HUES48 (cell line): ENCODE measurements at regions not wholly inside any gene's neighbourhood (a gene's known extent, or its start where the extent isn't known, plus 50 kb on each side); places are given as distances from the start of the nearest gene placed in this dataset.
"Not testable (repeated sequence)": the region's sequence is repeated elsewhere in the genome, so short reads cannot be mapped to it uniquely, and the experiment has no call there.

Source experiments
- H3K27ac ChIP-seq: one replicate; pipeline ENCODE4 v1.7.0; 2013; ENCODE audit warnings: low read depth, low read length, inconsistent platforms
- H3K27me3 ChIP-seq: 2 replicates; pipeline ENCODE4 v1.6.1; 2013; ENCODE audit warnings: mild to moderate bottlenecking, low read length; ENCODE audit not compliant: control insufficient read depth, insufficient read depth
- H3K36me3 ChIP-seq: 2 replicates; pipeline ENCODE4 v1.6.1; 2013; ENCODE audit warnings: low read length; ENCODE audit not compliant: control insufficient read depth, insufficient read depth
- H3K4me1 ChIP-seq: 2 replicates; pipeline ENCODE4 v1.6.1; 2013; ENCODE audit warnings: mild to moderate bottlenecking, low read length; ENCODE audit not compliant: control insufficient read depth, insufficient read depth
- H3K4me3 ChIP-seq: 2 replicates; pipeline ENCODE4 v1.5.1; 2013; ENCODE audit warnings: mild to moderate bottlenecking, low read depth, low read length
- H3K9ac ChIP-seq: 2 replicates; pipeline ENCODE4 v1.6.1; 2013; ENCODE audit warnings: mild to moderate bottlenecking, low read depth, low read length, moderate library complexity
- H3K9me3 ChIP-seq: 2 replicates; pipeline ENCODE4 v1.6.1; 2013; ENCODE audit warnings: low read length; ENCODE audit not compliant: control insufficient read depth, insufficient read depth

GRCh38 chr6:140217283-140217682, 842.8 kb upstream of the CITED2 start:
- Histone ChIP-seq H3K36me3 (no peaks in the 10 kb centered on the region), H3K4me1 (no peaks in the 10 kb centered on the region), H3K4me3 (no peak overlapping the region), H3K9me3 (peaks cover 11% of the 10 kb centered on the region), H3K9ac (no peak overlapping the region), H3K27me3 (no peaks in the 10 kb centered on the region), H3K27ac (no peak overlapping the region)

- H3K4me3 ChIP-seq: no peak overlapping the region
- H3K27ac ChIP-seq: no peak overlapping the region
- no peaks in the 10 kb centered on the region for H3K36me3 ChIP-seq
These were observed 835.3 kb upstream of the CITED2 start for GRCh38 chr6:140209775-140210174.

GRCh38 chr6:140208286-140208685, 833.8 kb upstream of the CITED2 start:
- no peak overlapping the region for H3K9ac ChIP-seq
- no peak overlapping the region for H3K27ac ChIP-seq
- H3K27me3 ChIP-seq: no peaks in the 10 kb centered on the region
- H3K9me3 ChIP-seq: 0 out of 2 replicates have a peak, but pooled peaks cover 3% of the 10 kb centered on the region
- no peaks in the 10 kb centered on the region for H3K36me3 ChIP-seq
- peaks cover 4% of the 10 kb centered on the region; the same call in 1 of the 2 replicates for H3K4me1 ChIP-seq
- no peak overlapping the region for H3K4me3 ChIP-seq

More at GRCh38 chr6:140209775-140210174, 835.3 kb upstream of the CITED2 start:
- H3K9ac ChIP-seq: no peak overlapping the region
- 0 out of 2 replicates have a peak, but pooled peaks cover 3% of the 10 kb centered on the region for H3K9me3 ChIP-seq
- H3K27me3 ChIP-seq: no peaks in the 10 kb centered on the region
- peaks cover 4% of the 10 kb centered on the region; the same call in 1 of the 2 replicates for H3K4me1 ChIP-seq

GRCh38 chr6:140205795-140206593, 831.5 kb upstream of the CITED2 start:
- H3K9ac ChIP-seq: no peak overlapping the region
- H3K27ac ChIP-seq: no peak overlapping the region
- H3K4me1 ChIP-seq: no peaks in the 10 kb centered on the region
- H3K9me3 ChIP-seq: 0 out of 2 replicates have a peak, but pooled peaks cover 3% of the 10 kb centered on the region
- no peak overlapping the region for H3K4me3 ChIP-seq
- no peaks in the 10 kb centered on the region for H3K36me3 ChIP-seq
- H3K27me3 ChIP-seq: no peaks in the 10 kb centered on the region

GRCh38 chr6:140204154-140204553, 829.7 kb upstream of the CITED2 start:
- Histone ChIP-seq H3K36me3 (no peaks in the 10 kb centered on the region), H3K9ac (no peak overlapping the region), H3K9me3 (0 out of 2 replicates have a peak, but pooled peaks cover 3% of the 10 kb centered on the region), H3K4me3 (no peak overlapping the region), H3K4me1 (no peaks in the 10 kb centered on the region), H3K27ac (no peak overlapping the region), H3K27me3 (no peaks in the 10 kb centered on the region)

GRCh38 chr6:140203661-140204147, 829.3 kb upstream of the CITED2 start:
- Histone ChIP-seq H3K27me3 (no peaks in the 10 kb centered on the region), H3K27ac (no peak overlapping the region), H3K4me1 (no peaks in the 10 kb centered on the region), H3K9ac (no peak overlapping the region), H3K4me3 (no peak overlapping the region), H3K36me3 (no peaks in the 10 kb centered on the region), H3K9me3 (0 out of 2 replicates have a peak, but pooled peaks cover 3% of the 10 kb centered on the region)

GRCh38 chr6:140202964-140203515, 828.6 kb upstream of the CITED2 start:
- Histone ChIP-seq H3K4me1 (no peaks in the 10 kb centered on the region), H3K36me3 (no peaks in the 10 kb centered on the region), H3K27ac (no peak overlapping the region), H3K4me3 (no peak overlapping the region), H3K9ac (no peak overlapping the region), H3K27me3 (no peaks in the 10 kb centered on the region), H3K9me3 (0 out of 2 replicates have a peak, but pooled peaks cover 3% of the 10 kb centered on the region)

- Histone ChIP-seq H3K27ac (no peak overlapping the region), H3K27me3 (no peaks in the 10 kb centered on the region), H3K36me3 (no peaks in the 10 kb centered on the region), H3K9me3 (0 out of 2 replicates have a peak, but pooled peaks cover 3% of the 10 kb centered on the region), H3K4me1 (no peaks in the 10 kb centered on the region), H3K9ac (no peak overlapping the region), H3K4me3 (no peak overlapping the region)
These were observed 827.5 kb upstream of the CITED2 start for GRCh38 chr6:140201787-140202458.

GRCh38 chr6:140193269-140193668, 818.8 kb upstream of the CITED2 start:
- Histone ChIP-seq H3K9me3 (peaks cover 77% of the 10 kb centered on the region), H3K36me3 (no peaks in the 10 kb centered on the region), H3K27me3 (no peaks in the 10 kb centered on the region), H3K27ac (no peak overlapping the region), H3K4me1 (no peaks in the 10 kb centered on the region), H3K4me3 (no peak overlapping the region), H3K9ac (no peak overlapping the region)

- Histone ChIP-seq H3K9me3 (peaks cover 88% of the 10 kb centered on the region), H3K4me3 (no peak overlapping the region), H3K4me1 (no peaks in the 10 kb centered on the region), H3K27ac (no peak overlapping the region), H3K36me3 (no peaks in the 10 kb centered on the region), H3K27me3 (no peaks in the 10 kb centered on the region), H3K9ac (no peak overlapping the region)
These were observed 817.6 kb upstream of the CITED2 start for GRCh38 chr6:140192018-140192417.

GRCh38 chr6:140189263-140189662, 814.8 kb upstream of the CITED2 start:
- H3K4me3 ChIP-seq, H3K9ac ChIP-seq, H3K27me3 ChIP-seq, H3K27ac ChIP-seq, H3K36me3 ChIP-seq, H3K4me1 ChIP-seq: not testable (repeated sequence)
- H3K9me3 ChIP-seq: peaks cover 91% of the 10 kb centered on the region
